Neural cell (in vitro differentiated cells): ENCODE measurements at regions not wholly inside any gene's neighbourhood (a gene's known extent, or its start where the extent isn't known, plus 50 kb on each side); places are given as distances from the start of the nearest gene placed in this dataset.

Source experiments
- EP300 ChIP-seq: fragments of 450-650 bp; conservative IDR thresholded peaks from 2 replicates; pipeline ENCODE4 v1.6.1; 2014; ENCODE audit warnings: antibody characterized with exemption, mild to moderate bottlenecking, moderate library complexity; ENCODE audit not compliant: poor library complexity, severe bottlenecking
- POLR2AphosphoS5 ChIP-seq: IDR thresholded peaks from 2 replicates; pipeline ENCODE4 v1.6.1; 2012
- REST ChIP-seq: IDR thresholded peaks from 2 replicates; pipeline ENCODE4 v1.6.1; 2012; ENCODE audit warnings: borderline replicate concordance
- SMC3 ChIP-seq: fragments of 450-650 bp; conservative IDR thresholded peaks from 2 replicates; pipeline ENCODE4 v1.6.1; 2014; ENCODE audit warnings: antibody characterized with exemption, mild to moderate bottlenecking, moderate library complexity; ENCODE audit not compliant: poor library complexity
- TF ChIP-seq, protein P1 (sequence below): fragments of 450-650 bp; IDR thresholded peaks from 2 replicates; pipeline ENCODE4 v1.5.1; 2014; ENCODE audit warnings: antibody characterized with exemption, mild to moderate bottlenecking, moderate library complexity; ENCODE audit not compliant: poor library complexity, severe bottlenecking

GRCh38 chr9:33651125-33651524 is 127.1 kb downstream of the ANKRD18B start:
- TF ChIP-seq, protein P1, sequence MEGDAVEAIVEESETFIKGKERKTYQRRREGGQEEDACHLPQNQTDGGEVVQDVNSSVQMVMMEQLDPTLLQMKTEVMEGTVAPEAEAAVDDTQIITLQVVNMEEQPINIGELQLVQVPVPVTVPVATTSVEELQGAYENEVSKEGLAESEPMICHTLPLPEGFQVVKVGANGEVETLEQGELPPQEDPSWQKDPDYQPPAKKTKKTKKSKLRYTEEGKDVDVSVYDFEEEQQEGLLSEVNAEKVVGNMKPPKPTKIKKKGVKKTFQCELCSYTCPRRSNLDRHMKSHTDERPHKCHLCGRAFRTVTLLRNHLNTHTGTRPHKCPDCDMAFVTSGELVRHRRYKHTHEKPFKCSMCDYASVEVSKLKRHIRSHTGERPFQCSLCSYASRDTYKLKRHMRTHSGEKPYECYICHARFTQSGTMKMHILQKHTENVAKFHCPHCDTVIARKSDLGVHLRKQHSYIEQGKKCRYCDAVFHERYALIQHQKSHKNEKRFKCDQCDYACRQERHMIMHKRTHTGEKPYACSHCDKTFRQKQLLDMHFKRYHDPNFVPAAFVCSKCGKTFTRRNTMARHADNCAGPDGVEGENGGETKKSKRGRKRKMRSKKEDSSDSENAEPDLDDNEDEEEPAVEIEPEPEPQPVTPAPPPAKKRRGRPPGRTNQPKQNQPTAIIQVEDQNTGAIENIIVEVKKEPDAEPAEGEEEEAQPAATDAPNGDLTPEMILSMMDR, result no peak
- TF ChIP-seq EP300, result no peak
- TF ChIP-seq SMC3, result no peak
- TF ChIP-seq REST, result no peak
- TF ChIP-seq POLR2AphosphoS5, result no peak
